ENCODE measurements at regions not wholly inside any gene's neighbourhood (a gene's known extent, or its start where the extent isn't known, plus 50 kb on each side); places are given as distances from the start of the nearest gene placed in this dataset.

GRCh38 chr5:63205976-63206375 lies 627.4 kb downstream of the LRRC70 start:
- intact Hi-C loops (cut with micrococcal nuclease): no loop called here
- no peak overlapping the region for H3K4me3 ChIP-seq (replicated peaks in 1 of 3; ENCODE audit: low read depth in 2 of 3, low read length in 3 of 3)
- Mint-ChIP-seq H3K4me3 (no peak overlapping the region), H3K9me3 (peaks cover 0 to 6% (median 3%) of the 10 kb centered on the region in 7 donors), H3K4me1 (no peaks in the 10 kb centered on the region), H3K27me3 (ENCODE audit: low read depth in 3 of 3) (no peaks in the 10 kb centered on the region), H3K36me3 (no peaks in the 10 kb centered on the region), H3K27ac (no peak overlapping the region)
- H3K4me2 ChIP-seq (replicated peaks; ENCODE audit: extremely low read depth, low read length, poor library complexity, severe bottlenecking): no peak overlapping the region
- no peaks in the 10 kb centered on the region for H3K79me2 ChIP-seq (ENCODE audit: insufficient read depth, low read length)
- no peak for DNase-seq
- no peaks in the 10 kb centered on the region for H3K9me3 ChIP-seq (replicated peaks in 1 of 2; ENCODE audit: control insufficient read depth in 1 of 2, insufficient read depth in 1 of 2, low read length in 2 of 2)
- H3K9ac ChIP-seq (ENCODE audit: insufficient read depth, low read length, poor library complexity, severe bottlenecking): no peak overlapping the region
- no peaks in the 10 kb centered on the region for H3K36me3 ChIP-seq (replicated peaks in 1 of 2; ENCODE audit: control insufficient read depth in 1 of 2, insufficient read depth in 2 of 2, low read length in 2 of 2)
- no peak overlapping the region for H2AFZ ChIP-seq (ENCODE audit: insufficient read depth, low read depth, low read length, poor library complexity, severe bottlenecking)
- H3K4me1 ChIP-seq (ENCODE audit: control insufficient read depth in 1 of 2, insufficient read depth in 2 of 2, low read length in 2 of 2): no peaks in the 10 kb centered on the region
- H3K27me3 ChIP-seq (ENCODE audit: control insufficient read depth in 2 of 2, insufficient read depth in 2 of 2, low read length in 2 of 2): no peaks in the 10 kb centered on the region
- no peaks in the 10 kb centered on the region for H4K20me1 ChIP-seq (ENCODE audit: insufficient read depth, low read length)
- no peak for TF ChIP-seq CTCF (IDR thresholded peaks at IDR 0.05)
- no CpG with 5 or more reads among the region's 2 CpGs for WGBS (ENCODE audit: insufficient coverage)
- no peak overlapping the region for H3K27ac ChIP-seq (ENCODE audit: low read depth in 1 of 2, low read length in 2 of 2)

GRCh38 chr5:63201738-63202137 lies 623.1 kb downstream of the LRRC70 start:
- H3K4me1 Mint-ChIP-seq: no peaks in the 10 kb centered on the region
- Histone ChIP-seq H3K4me1 (ENCODE audit: control insufficient read depth in 1 of 2, insufficient read depth in 2 of 2, low read length in 2 of 2) (no peaks in the 10 kb centered on the region), H3K27me3 (ENCODE audit: control insufficient read depth in 2 of 2, insufficient read depth in 2 of 2, low read length in 2 of 2) (no peaks in the 10 kb centered on the region), H3K4me3 (replicated peaks in 1 of 3; ENCODE audit: low read depth in 2 of 3, low read length in 3 of 3) (no peak overlapping the region), H3K36me3 (replicated peaks in 1 of 2; ENCODE audit: control insufficient read depth in 1 of 2, insufficient read depth in 2 of 2, low read length in 2 of 2) (no peaks in the 10 kb centered on the region), H2AFZ (ENCODE audit: insufficient read depth, low read depth, low read length, poor library complexity, severe bottlenecking) (no peak overlapping the region), H3K79me2 (ENCODE audit: insufficient read depth, low read length) (no peaks in the 10 kb centered on the region), H3K27ac (ENCODE audit: low read depth in 1 of 2, low read length in 2 of 2) (no peak overlapping the region), H4K20me1 (ENCODE audit: insufficient read depth, low read length) (no peaks in the 10 kb centered on the region), H3K9ac (ENCODE audit: insufficient read depth, low read length, poor library complexity, severe bottlenecking) (no peak overlapping the region), H3K9me3 (replicated peaks in 1 of 2; ENCODE audit: control insufficient read depth in 1 of 2, insufficient read depth in 1 of 2, low read length in 2 of 2) (no peaks in the 10 kb centered on the region), H3K4me2 (replicated peaks; ENCODE audit: extremely low read depth, low read length, poor library complexity, severe bottlenecking) (no peak overlapping the region)
- WGBS (ENCODE audit: insufficient coverage): no CpG with 5 or more reads among the region's 2 CpGs
- no peak for TF ChIP-seq CTCF (IDR thresholded peaks at IDR 0.05)
- peaks cover 0 to 6% (median 3%) of the 10 kb centered on the region in 7 donors for H3K9me3 Mint-ChIP-seq
- intact Hi-C loops (cut with micrococcal nuclease): no loop called here
- H3K27me3 Mint-ChIP-seq (ENCODE audit: low read depth in 3 of 3): no peaks in the 10 kb centered on the region
- H3K27ac Mint-ChIP-seq: no peak overlapping the region
- H3K4me3 Mint-ChIP-seq: no peak overlapping the region
- no peaks in the 10 kb centered on the region for H3K36me3 Mint-ChIP-seq
- DNase-seq: no peak

Data from CD14-positive monocyte (primary cell).